SU-DHL-6 (cell line): ENCODE measurements at regions not wholly inside any gene's neighbourhood (a gene's known extent, or its start where the extent isn't known, plus 50 kb on each side); places are given as distances from the start of the nearest gene placed in this dataset.
"Not testable (repeated sequence)": the region's sequence is repeated elsewhere in the genome, so short reads cannot be mapped to it uniquely, and the experiment has no call there.

ENCODE experiments used
- CTCF ChIP-seq: fragments of 200-600 bp; sonication (generic); IDR thresholded peaks from one replicate; pipeline ENCODE4 v1.5.1; 2017; ENCODE audit warnings: antibody characterized with exemption, mild to moderate bottlenecking, low read length, moderate library complexity; ENCODE audit not compliant: insufficient read depth, poor library complexity, severe bottlenecking
- EZH2phosphoT487 ChIP-seq: fragments of 200-600 bp; sonication (generic), shearing (Covaris generic); conservative IDR thresholded peaks from 2 replicates; pipeline ENCODE4 v1.6.1; 2018; ENCODE audit warnings: mild to moderate bottlenecking, antibody characterized with exemption, low read length, moderate library complexity, mixed read lengths

- not testable (repeated sequence) for TF ChIP-seq CTCF, EZH2phosphoT487
These were observed 92.9 kb upstream of the ATF7IP2 start for GRCh38 chr16:10292976-10293375.
